ENCODE measurements at regions not wholly inside any gene's neighbourhood (a gene's known extent, or its start where the extent isn't known, plus 50 kb on each side); places are given as distances from the start of the nearest gene placed in this dataset.
"Not testable (repeated sequence)": the region's sequence is repeated elsewhere in the genome, so short reads cannot be mapped to it uniquely, and the experiment has no call there.

- DNase-seq = no peak
Observed at GRCh38 chr5:35561396-35561795, 56.3 kb upstream of the SPEF2 start.

DNA sequence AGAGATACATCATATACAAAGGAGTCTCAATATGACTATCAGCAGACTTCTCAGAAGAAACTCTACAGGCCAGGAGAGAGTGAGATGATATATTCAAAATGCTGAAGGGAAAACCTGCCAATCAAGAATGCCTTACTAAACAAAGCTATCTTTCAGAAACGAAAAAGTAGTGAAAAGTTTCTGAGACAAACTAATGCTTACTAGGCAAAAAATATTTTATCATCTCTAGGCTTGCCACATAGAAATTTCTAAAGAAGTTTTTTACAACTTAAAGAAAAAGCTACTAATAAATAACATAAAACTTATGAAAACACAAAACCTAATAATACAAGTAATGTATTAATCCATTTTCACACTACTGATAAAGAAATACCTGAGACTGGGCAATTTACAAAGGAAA lies 59.9 kb upstream of the SPEF2 start:
- no peak for DNase-seq

GRCh38 chr5:35557199-35557598 lies 60.5 kb upstream of the SPEF2 start:
- DNase-seq = no peak

GRCh38 chr5:35554016-35554415 lies 63.6 kb upstream of the SPEF2 start:
- DNase-seq = no peak

DNA sequence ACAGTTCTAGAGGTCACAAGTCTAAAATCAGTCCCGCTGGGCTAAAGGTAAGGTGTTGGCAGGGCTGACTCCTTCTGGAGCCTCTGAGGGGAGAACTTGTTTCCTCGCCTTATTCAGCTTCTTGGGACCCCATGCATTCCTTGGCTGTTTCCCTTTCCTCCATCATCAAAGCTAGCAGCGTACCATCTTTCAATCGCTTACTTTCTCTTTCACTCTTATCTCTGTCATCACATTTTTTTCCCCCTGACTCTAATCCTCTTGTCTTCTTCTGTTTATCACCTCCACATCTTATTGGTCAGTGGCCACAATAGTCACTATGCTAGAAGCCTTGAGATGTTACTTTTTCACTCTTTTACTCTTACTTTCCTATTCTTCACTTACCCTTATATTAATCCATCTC lies 72.5 kb upstream of the SPEF2 start:
- DNase-seq = no peak

- DNase-seq = no peak
Observed at GRCh38 chr5:35543408-35543807, 74.3 kb upstream of the SPEF2 start.

GRCh38 chr5:35540002-35540401 lies 77.7 kb upstream of the SPEF2 start:
- DNase-seq = no peak

- no peak for DNase-seq
Observed at GRCh38 chr5:35538198-35538931, 79.3 kb upstream of the SPEF2 start.

DNA sequence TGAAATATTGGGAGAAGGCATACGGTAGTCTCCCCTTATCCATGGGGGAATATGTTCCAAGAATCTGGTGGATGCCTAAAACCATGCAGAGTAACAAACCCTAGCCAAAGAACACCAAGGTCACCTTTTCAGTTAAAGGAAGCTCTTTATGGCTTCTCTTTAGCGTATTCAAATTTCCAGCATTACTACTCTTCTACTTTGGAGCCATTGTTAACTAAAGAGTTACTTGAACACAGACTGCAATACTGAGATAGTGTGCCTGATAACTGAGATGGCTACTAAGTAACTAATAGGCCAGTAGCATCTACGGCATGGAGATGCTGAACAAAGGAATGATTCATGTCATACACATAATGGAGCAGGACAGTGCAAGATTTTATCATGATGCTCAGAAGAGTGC lies 84.5 kb upstream of the SPEF2 start:
- DNase-seq = no peak

DNA sequence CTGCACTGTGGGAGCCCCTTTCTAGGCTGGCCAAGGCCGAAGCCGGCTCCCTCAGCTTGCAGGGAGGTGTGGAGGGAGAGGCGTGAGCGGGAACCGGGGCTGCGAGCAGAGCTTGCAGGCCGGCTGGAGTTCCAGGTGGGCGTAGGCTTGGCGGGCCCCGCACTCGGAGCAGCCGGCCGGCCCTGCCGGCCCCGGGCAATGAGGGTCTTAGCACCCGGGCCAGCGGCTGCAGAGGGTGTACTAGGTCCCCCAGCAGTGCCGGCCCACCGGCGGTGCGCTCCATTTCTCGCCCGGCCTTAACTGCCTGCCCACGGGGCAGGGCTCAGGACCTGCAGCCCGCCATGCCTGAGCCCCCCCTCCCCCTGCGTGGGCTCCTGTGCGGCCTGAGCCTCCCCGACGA lies 86.1 kb upstream of the SPEF2 start:
- not testable (repeated sequence) for DNase-seq

DNA sequence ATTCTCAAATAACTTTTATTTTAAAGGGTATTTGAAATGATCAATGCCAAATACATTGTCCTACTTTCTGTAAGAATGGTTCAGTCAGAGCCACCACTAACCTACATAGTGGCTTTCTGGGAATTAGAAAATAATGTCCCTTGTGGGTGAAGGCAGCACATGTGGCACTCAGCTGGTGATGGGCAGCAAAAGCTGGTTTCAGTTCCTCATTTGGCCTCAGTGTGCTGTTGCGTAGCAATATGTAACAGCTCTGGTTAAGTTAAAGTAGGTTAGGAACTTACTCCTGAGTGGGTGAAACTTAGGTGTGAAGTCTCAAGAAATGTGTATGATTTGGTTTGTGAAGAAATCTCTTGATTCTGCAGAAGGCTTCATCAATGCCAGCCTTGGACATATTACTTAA lies 99.6 kb upstream of the SPEF2 start:
- no peak for DNase-seq

GRCh38 chr5:35516271-35516670 lies 101.4 kb upstream of the SPEF2 start:
- DNase-seq = no peak

- no peak for DNase-seq
Observed at GRCh38 chr5:35513612-35514011, 104.1 kb upstream of the SPEF2 start.

DNA sequence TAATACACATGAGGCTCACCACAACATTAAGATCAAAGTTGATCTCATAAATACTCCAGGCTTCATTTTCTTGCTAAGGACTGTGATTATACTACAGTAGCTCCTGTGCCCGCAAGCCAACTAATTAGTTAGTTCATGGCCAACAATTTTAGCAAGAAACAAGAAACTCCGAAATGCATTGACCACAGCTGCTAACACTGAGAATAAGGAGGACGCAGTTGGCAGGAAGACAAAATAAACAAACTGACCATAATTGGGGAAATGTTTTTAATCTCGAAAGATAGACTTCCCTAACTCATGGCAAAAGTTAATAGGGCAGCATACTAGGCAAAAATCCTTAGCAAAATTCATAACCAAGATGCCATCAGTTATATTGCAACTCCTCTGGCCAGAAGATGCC lies 115.5 kb upstream of the SPEF2 start:
- no peak for DNase-seq

- no peak for DNase-seq
Observed at GRCh38 chr5:35488791-35489190, 128.9 kb upstream of the SPEF2 start.

DNA sequence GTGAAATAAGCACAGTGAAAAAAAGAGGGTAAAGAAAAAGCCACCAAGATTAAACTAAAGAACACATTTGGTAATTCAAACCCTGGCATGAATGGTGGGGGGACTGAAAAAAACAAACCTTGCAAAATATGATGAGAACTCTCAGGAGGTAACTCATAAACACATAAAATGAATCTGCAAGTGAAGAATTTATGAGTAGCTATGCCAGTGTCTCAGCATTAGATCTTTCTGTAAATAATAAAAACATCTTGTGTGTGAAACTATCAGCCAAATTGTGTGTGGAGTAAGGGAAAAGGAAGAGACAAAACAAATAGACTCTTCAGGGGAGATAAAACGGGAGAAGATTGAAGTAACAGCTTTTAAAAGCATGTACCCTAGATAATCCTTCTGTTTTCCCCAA lies 129.6 kb upstream of the SPEF2 start:
- no peak for DNase-seq

GRCh38 chr5:35487233-35488025 lies 130.2 kb upstream of the SPEF2 start:
- no peak for DNase-seq

GRCh38 chr5:35485487-35485886 lies 132.2 kb upstream of the SPEF2 start:
- DNase-seq = no peak

DNA sequence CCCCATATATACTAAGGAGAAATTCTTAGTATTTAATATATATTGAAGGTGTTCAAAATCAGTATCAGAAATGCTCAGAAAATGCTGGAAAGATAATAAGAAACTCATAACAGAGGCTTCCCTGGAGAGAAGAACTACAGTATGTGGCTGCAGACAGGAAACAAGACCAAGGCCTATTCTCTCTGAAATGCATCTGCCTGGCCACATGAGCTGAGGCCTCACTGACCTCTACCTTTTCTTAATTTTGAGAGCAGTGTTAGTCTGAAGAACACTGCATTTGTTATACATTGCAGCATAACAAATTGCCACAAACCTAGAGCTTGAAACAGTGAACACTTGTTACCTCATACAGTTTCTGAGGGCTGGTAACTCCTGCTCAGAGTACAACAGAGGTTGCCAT lies 133.4 kb upstream of the SPEF2 start:
- no peak for DNase-seq

DNA sequence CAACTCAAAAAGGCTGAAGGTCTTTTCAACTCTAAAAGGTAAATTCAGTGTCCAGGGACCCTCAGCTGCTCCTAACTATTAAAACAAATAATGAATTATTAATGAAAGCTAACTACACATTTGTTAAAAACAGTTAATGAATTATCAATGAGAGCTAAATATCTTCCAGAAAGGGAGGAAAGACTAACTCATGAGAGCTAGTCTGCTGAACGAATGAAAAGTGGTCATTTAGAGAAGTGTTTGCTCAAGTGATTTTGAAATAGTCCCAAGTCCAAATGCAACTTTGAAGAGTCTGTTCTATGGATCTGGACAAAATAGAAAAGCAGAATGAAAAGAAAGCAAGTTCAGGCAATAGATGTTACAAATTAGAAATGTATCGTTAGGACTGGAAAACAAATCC lies 133.9 kb upstream of the SPEF2 start:
- DNase-seq = no peak

DNA sequence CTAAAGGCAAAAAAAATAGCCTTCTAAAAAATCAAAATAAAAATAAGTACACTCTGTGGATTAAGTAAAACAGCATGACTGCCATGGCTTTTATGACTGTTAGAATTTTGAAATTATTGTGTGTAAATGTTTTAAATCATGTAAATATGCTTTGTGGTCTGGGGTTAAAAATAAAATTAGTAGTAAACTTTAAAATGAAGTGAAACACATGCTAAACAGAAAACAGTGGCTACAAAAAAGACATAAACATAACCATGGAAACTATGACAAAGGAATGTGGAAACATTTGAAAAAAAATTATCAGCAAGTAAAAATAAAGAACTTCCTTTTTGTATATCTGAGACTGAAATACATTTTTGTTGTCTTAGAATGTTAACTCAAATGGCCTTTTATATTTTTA lies 134.5 kb upstream of the SPEF2 start:
- DNase-seq = no peak

GRCh38 chr5:35482167-35482755 lies 135.4 kb upstream of the SPEF2 start:
- DNase-seq = no peak

DNA sequence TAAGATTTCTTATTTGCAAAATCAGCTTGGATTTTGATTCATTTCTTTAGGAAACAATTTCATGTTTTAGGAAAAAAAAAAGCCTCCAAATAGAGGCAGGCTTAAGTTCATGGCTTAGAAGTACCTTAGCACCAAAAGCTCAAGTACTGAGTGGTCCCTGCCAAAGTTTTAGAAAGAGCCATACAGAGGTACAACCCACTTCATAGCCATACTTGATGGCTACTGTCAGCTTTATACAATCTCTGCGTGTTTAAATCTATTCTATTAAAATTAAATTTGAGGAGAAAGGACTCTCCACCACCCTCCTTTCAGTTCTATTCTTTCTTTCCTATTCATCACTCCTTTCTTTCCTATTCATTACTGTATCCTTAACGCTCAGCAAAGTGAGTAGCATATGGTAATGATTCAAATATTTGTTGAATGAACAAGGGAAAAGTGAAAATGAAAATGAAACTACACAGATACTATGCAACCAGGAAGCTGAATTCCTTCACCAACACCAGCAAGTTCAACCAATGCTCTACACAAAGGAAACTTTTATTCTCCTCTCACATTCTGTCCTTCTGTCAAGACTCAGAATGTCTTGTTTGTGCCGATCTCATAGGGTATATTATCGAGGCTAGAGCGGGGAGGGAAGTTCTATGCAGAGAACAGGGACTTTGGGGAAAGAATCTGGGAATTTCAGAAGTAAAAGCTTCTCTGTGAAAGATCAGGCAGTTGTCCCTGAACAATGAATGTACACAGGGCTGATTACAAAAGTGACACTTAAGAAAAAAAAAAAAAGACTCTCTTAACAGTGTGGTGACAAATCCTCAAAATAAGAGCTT lies 138.6 kb upstream of the SPEF2 start:
- DNase-seq = peak; percentile 42
